ENCODE measurements at regions not wholly inside any gene's neighbourhood (a gene's known extent, or its start where the extent isn't known, plus 50 kb on each side); places are given as distances from the start of the nearest gene placed in this dataset.
"Not testable (repeated sequence)": the region's sequence is repeated elsewhere in the genome, so short reads cannot be mapped to it uniquely, and the experiment has no call there.

- DNase-seq = no peak
Measured at GRCh38 chr10:130351466-130352290, 215.5 kb downstream of the GLRX3 start.

- no peak for DNase-seq
Measured at GRCh38 chr10:130352291-130352645, 216.1 kb downstream of the GLRX3 start.

DNA sequence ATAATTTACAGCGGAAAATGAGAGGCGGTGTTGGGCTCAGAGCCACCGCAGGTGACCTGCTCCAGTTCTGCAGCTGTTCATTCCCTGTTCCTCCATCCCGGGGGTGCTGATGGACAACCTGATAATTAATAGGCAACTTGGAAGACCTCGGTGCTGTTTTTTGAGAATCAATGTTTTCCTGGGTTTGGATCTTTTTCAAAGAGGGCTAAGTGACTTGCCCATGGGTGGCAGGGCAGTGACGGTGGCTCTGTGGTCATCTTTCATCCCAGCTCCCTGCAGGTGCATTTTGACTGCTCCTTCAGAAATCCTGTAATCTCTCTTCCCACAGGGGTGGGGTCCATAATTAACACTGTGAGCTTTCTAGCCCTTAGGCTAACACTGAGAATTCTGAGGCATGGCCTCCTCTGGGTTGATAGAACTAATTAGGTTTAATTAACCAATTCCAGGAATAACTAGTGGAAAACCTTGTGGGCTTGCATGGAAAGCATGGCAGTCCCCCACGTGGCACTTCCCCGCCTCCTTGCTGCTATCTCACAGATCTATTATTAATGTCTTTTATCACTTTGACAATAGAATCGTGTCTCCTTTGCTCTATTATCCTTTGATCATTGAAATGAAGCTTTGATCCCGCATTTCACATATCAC is 217.9 kb downstream of the GLRX3 start:
- no peak for DNase-seq

GRCh38 chr10:130354573-130354954 is 218.4 kb downstream of the GLRX3 start:
- no peak for DNase-seq

GRCh38 chr10:130354976-130355795 is 219.0 kb downstream of the GLRX3 start:
- DNase-seq = no peak

DNA sequence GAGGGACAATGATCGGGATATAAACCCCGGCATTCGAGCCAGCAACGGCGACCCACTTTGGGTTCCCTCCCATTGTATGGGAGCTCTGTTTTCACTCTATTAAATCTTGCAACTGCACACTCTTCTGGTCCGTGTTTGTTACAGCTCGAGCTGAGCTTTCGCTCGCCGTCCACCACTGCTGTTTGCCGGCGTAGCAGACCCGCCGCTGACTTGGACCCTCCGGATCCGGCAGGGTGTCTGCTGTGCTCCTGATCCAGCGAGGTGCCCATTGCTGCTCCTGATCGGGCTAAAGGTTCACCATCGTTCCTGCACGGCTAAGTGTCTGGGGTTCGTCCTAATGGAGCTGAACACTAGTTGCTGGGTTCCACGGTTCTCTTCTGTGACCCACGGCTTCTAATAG is 220.2 kb downstream of the GLRX3 start:
- DNase-seq = not testable (repeated sequence)

- no peak for DNase-seq
Measured at GRCh38 chr10:130357226-130357625, 221.0 kb downstream of the GLRX3 start.

DNA sequence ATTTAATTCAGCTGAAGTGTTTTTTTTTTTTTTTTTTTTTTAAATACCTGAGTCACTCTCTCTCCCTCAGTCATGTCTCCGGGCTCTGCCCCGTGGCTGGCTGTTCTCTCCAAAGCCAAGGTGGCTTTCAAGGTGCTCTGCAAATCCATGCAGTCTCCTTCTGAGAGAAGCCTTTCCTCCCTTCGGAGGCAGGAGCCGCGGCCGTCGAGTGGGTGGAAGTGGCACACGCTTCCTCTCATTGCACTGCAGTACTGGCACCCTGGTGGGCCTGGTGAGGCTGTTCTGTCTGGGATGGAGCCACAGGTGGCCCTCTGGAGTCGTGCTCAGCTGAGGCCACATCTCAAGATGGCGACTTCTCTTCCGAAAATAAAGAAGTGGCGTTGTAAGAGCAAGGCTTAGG is 221.8 kb downstream of the GLRX3 start:
- DNase-seq = no peak

DNA sequence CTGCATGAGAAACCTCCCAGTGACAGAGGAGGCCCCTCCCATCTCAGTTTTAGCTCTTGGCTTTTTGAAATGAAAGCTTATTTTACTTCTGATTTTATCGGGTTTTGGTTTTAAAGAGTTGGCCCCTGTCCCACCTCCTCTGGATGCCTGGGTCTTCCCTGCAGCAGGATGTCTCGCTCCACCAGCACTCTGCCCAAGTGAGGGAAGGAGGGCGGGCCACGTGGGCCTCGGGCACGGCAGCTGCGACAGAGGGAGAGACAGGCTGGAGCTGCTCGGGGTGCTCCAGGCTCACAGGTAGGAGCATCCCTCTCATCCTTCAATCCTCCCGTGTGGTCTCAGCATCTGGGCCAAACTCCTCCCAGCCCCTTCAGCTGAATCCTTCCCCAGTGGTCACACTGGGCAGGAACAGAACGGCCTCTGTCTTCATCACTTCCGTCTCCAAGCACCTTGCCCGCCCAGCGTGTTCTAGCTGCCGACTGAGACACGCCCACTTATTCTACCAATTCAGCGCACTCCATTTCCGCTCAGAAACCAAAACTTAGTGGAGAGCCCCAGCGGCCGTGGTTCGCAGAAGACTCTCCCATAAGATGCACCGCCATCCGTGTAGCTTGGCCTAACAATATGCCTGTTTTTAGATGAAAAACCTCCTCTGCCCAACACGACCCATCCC is 222.9 kb downstream of the GLRX3 start:
- DNase-seq = no peak

- no peak for DNase-seq
Measured at GRCh38 chr10:130359711-130360110, 223.5 kb downstream of the GLRX3 start.

DNA sequence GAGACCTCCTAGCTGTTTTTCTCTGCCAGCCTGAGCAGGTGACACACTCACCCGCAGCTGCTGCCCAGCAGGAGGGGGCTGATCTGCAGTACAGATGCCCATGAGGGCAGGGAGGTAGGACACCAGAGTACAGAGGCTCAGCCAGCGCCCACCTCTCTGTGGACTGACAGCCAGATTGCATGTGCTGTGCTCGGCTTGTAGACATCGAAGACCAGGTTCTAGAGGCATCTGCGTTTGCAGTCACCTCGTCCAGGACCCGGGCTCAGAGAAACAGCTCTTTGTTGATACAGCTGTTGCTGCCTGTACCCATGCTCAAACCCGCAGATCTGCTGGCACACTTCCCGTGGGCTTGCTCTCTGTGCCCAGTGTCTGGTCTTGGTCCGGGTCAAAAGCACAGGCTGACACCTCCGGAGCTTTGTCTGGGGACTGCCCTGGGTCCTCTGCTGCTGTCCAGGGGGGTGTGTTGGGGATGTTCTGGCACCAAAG is 224.7 kb downstream of the GLRX3 start:
- no peak for DNase-seq

- DNase-seq = no peak
Measured at GRCh38 chr10:130361351-130362105, 225.3 kb downstream of the GLRX3 start.

- DNase-seq = peak; percentile 63
Measured at GRCh38 chr10:130362308-130362761, 226.1 kb downstream of the GLRX3 start.

DNA sequence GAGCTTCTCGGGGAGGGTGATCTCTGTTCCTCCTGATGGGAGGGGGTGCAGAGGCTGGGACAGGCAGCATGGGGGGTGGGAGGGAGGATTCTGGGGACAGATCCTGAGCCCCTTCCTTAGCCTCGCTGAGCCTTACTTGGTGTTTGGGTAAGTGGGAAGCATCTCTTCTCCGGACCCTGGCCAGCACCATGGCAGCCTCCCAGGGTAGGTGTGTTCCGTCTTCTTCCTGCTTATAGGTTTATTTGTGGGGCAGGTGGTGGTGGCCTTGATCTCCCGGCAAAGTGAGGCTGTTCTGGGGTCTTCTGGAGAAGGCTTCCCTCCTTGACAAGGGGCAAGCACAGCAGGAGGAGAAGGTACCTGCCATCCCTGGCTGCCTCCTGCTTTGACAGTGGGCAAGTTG is 226.9 kb downstream of the GLRX3 start:
- DNase-seq = no peak

GRCh38 chr10:130363899-130364445 is 227.8 kb downstream of the GLRX3 start:
- no peak for DNase-seq

- no peak for DNase-seq
Measured at GRCh38 chr10:130364631-130365411, 228.6 kb downstream of the GLRX3 start.

DNA sequence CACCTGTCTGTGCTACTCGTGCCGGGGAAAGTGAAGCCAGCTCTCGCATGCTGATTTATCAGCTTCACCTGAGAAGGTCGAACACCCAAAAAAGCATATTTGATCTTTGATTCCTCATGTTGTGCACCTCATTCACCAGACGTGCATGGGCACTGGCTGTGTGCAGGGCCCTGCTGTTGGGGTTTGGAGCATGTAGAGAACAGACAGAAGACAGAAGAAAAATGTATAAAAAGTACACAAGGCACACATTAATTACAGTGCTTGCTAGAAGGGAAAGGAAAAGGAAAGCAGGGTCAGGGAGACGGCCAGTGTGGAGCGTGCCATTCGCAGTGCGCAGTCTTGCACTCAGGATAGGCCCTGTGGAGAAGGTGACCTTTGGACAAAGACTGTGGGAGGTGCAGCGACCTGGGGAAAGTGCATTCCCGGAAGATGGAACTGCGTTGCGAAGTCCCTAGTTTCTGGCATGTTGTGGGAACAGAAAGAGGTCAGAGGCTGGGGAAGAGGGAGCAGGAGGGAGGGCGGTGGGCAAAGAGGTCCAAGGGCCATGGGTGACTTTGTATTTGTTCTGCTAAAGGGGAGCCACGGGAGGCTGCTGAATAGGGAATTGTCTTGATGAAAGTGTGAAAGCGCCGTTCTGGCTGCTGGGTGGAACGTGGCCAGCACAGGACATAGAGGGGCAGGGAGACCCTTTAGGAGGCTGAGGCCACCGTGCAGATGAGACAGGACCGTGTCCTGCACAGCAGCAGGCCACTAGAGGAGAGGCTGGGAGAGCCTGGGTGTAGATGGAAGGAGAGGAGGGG is 232.8 kb downstream of the GLRX3 start:
- DNase-seq = no peak

DNA sequence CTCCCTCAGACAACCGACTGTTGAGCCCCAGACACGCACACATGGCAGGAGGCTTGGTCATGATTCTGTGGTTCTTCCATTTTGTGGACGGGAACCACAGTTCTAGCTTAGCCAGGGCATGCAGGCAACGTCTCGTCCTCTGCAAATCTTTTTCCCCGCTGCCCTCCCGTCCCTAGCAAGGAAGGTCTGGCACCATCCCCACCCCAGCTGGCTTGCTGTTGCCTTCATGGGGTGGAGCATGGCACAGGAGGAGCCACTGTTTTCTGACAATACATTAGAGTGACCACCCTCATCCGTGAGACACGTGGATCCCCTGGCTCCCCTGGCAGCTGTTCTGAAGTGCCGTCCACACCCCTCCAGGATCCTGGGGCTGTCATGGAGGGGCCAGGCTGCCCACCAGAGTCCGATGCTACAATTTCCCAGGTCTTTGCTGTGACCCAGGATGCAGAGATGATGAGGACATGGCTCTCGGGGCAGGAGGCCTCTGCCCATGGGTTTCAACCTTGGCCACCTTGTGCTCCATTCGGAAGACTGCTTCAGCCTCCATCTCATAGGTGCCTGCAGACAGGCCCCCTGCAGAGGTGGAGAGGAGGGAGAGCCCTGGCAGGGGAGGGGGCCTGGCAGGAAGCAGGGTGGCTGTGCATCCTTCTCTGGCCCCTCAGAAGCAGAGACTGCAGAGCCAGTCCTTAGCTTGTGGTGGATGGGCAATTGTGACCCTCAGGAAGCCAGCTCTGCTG is 233.6 kb downstream of the GLRX3 start:
- no peak for DNase-seq

- no peak for DNase-seq
Measured at GRCh38 chr10:130370721-130371120, 234.5 kb downstream of the GLRX3 start.
